Heart left ventricle (tissue), 16 donors: ENCODE measurements at regions not wholly inside any gene's neighbourhood (a gene's known extent, or its start where the extent isn't known, plus 50 kb on each side); places are given as distances from the start of the nearest gene placed in this dataset.

Source experiments
- ATAC-seq, 4 donors: fragments of 200-7000 bp; cut with Tn5 transposase; one replicate each; pipeline ENCODE4 v1.9.1; 2020 to 2022; ENCODE audit warnings: moderate library complexity in 4 of 4, mild to moderate bottlenecking in 3 of 4, moderate number of reproducible peaks in 1 of 4
- DNase-seq, 5 donors: peaks; one replicate each; pipeline ENCODE4 v3.0.0-alpha.2; 2020
- H3K27ac ChIP-seq, 12 donors: fragments of 200-600 bp; sonication (generic) in 4 of 12; one replicate each; pipeline versions ENCODE4 v1.5.0 to v1.8.0; 2016 to 2022; ENCODE audit warnings: mild to moderate bottlenecking in 2 of 12
- H3K27me3 ChIP-seq, 9 donors: fragments of 200-600 bp; sonication (generic) in 2 of 9; one replicate each; pipeline versions ENCODE4 v1.5.1 to v1.8.0; 2016 to 2022; ENCODE audit warnings: mild to moderate bottlenecking in 3 of 9
- H3K36me3 ChIP-seq, 9 donors: fragments of 200-600 bp; sonication (generic) in 2 of 9; one replicate each; pipeline versions ENCODE4 v1.5.0 to v1.8.0; 2018 to 2022; ENCODE audit warnings: mild to moderate bottlenecking in 2 of 9
- H3K4me1 ChIP-seq, 12 donors: fragments of 200-600 bp; sonication (generic) in 4 of 12; one replicate each; pipeline versions ENCODE4 v1.5.0 to v1.8.0; 2016 to 2022; ENCODE audit warnings: mild to moderate bottlenecking in 3 of 12
- H3K4me3 ChIP-seq, 12 donors: fragments of 200-600 bp; sonication (generic) in 4 of 12; one replicate each; pipeline versions ENCODE4 v1.5.0 to v1.8.0; 2017 to 2022; ENCODE audit warnings: mild to moderate bottlenecking in 9 of 12, moderate library complexity in 4 of 12
- H3K9me3 ChIP-seq, 12 donors: fragments of 200-600 bp; sonication (generic) in 4 of 12; one replicate each; pipeline versions ENCODE4 v1.5.0 to v1.8.0; 2016 to 2022; ENCODE audit warnings: mild to moderate bottlenecking in 1 of 12
- CTCF ChIP-seq, 12 donors: fragments of 200-600 bp; sonication (generic) in 4 of 12; IDR thresholded peaks; one replicate each; pipeline versions ENCODE4 v1.5.0 to v1.8.0; 2018 to 2022; ENCODE audit warnings: antibody characterized with exemption in 12 of 12, mild to moderate bottlenecking in 5 of 12
- POLR2A ChIP-seq, 2 donors: fragments of 450-650 bp; IDR thresholded peaks; one replicate each; pipeline ENCODE4 v1.6.1; 2017; ENCODE audit warnings: antibody characterized with exemption in 2 of 2, mild to moderate bottlenecking in 2 of 2, moderate library complexity in 2 of 2
- WGBS, 4 donors: extraction: QIAGEN DNeasy Blood & Tissue Kit in 2 of 4; methylation state at CpG; one replicate each; pipeline versions ENCODE4 v1.1.5 to v1.1.7; 2013 to 2018; 5-methylcytosine and 5-hydroxymethylcytosine counted together
- intact Hi-C, 10 donors: fragments of 100-400 bp; cut with DNase I; formaldehyde crosslinking; loops; one replicate each; pipeline versions ENCODE4 v1.11.1 to v1.14.2; 2022
- donor health status: ischemic (EF 13 %, LVEDD 7.1; RV severe dilation, severe dysfunction).
- donor health status: healthy with polysubstance abuse.
- donor health status: DM: no; HTN: yes; CAD: no.
- donor health status: DM: no; HTN: no; CAD: no.
- donor health status: ischemic (EF 25% LVEDD 6.9; RV normal size, moderate dysfunction).
- donor health status: ischemic (EF 25% LVEDD 5.7; RV mildly dilated, moderate dysfunction).
- donor health status: healthy.
- donor health status: DM: yes; HTN: yes; CAD: no.
- donor health status: ischemic (EF 35%, LVEDD 5.7; RV mildly dilated, moderate dysfunction).
- donor health status: nonischemic (EF 11% LVEDD 7.7; RV severe dilation, severe dysfunction).
- donor health status: DM: yes; HTN: yes; CAD: no.
- donor health status: PGD.
- donor health status: ischemic (EF 29% LVEDD 5.4; RV normal size, mild dysfunction).
- donor health status: nonischemic (EF 23%, LVEDD 6.1; RV moderate dilation, normal function).

GRCh38 chr6:830667-831327 lies 137.9 kb upstream of the EXOC2 start:
- ATAC-seq (no peak), DNase-seq (no peak)
- no peak overlapping the region for H3K4me3 ChIP-seq
- H3K9me3 ChIP-seq, result peaks cover 0 to 28% (median 6%) of the 10 kb centered on the region in 12 donors
- intact Hi-C loops, result no loop called here
- WGBS, 4 donors, result 87 to 90% (median 87%) methylated on average over 6 of the region's 6 CpGs
- TF ChIP-seq POLR2A (IDR thresholded peaks at IDR 0.05), result no peak
- TF ChIP-seq CTCF (IDR thresholded peaks at IDR 0.05), result no peak
- H3K4me1 ChIP-seq, result peaks cover 0 to 7% (median under 1%) of the 10 kb centered on the region in 12 donors
- H3K36me3 ChIP-seq, result no peaks in the 10 kb centered on the region
- no peak overlapping the region for H3K27ac ChIP-seq
- H3K27me3 ChIP-seq, result no peaks in the 10 kb centered on the region

GRCh38 chr6:829656-830055 lies 136.7 kb upstream of the EXOC2 start:
- intact Hi-C loops, result no loop called here
- peaks cover 0 to 34% (median 6%) of the 10 kb centered on the region in 12 donors for H3K9me3 ChIP-seq
- no peaks in the 10 kb centered on the region for H3K27me3 ChIP-seq
- 44 to 63% (median 52%) methylated on average over 4 of the region's 4 CpGs for WGBS, 4 donors
- TF ChIP-seq CTCF (IDR thresholded peaks at IDR 0.05) (no peak), POLR2A (IDR thresholded peaks at IDR 0.05) (no peak)
- H3K36me3 ChIP-seq, result no peaks in the 10 kb centered on the region
- ATAC-seq (no peak), DNase-seq (no peak)
- H3K27ac ChIP-seq, result no peak overlapping the region
- H3K4me1 ChIP-seq, result peaks cover 0 to under 1% (median 0%) of the 10 kb centered on the region in 12 donors
- no peak overlapping the region for H3K4me3 ChIP-seq

- Histone ChIP-seq H3K4me3 (no peak overlapping the region), H3K9me3 (peaks cover 0 to 28% (median 6%) of the 10 kb centered on the region in 12 donors), H3K36me3 (no peaks in the 10 kb centered on the region), H3K27ac (no peak overlapping the region), H3K4me1 (no peaks in the 10 kb centered on the region), H3K27me3 (peaks cover 0 to 6% (median 0%) of the 10 kb centered on the region in 9 donors)
- 84 to 100% (median 92%) methylated on average over 1 of the region's 1 CpG for WGBS, 4 donors
- no peak for TF ChIP-seq POLR2A (IDR thresholded peaks at IDR 0.05)
- TF ChIP-seq CTCF (IDR thresholded peaks at IDR 0.05), result no peak
- ATAC-seq, result no peak
- no peak for DNase-seq
- intact Hi-C loops, result no loop called here
Measured at GRCh38 chr6:827431-827830, 134.5 kb upstream of the EXOC2 start.

- 55 to 75% (median 67%) methylated on average over 3 to 5 of the region's 5 CpGs for WGBS, 4 donors
- intact Hi-C loops, result no loop called here
Measured at GRCh38 chr6:819122-819521, 126.2 kb upstream of the EXOC2 start.

More at GRCh38 chr6:819122-819521, 126.2 kb upstream of the EXOC2 start:
- no peak for TF ChIP-seq CTCF (IDR thresholded peaks at IDR 0.05)
- no peak for TF ChIP-seq POLR2A (IDR thresholded peaks at IDR 0.05)
- H3K36me3 ChIP-seq, result no peaks in the 10 kb centered on the region
- DNase-seq (no peak), ATAC-seq (no peak)
- H3K4me3 ChIP-seq, result no peak overlapping the region
- H3K27me3 ChIP-seq, result peaks cover 0 to 11% (median 0%) of the 10 kb centered on the region in 9 donors
- H3K9me3 ChIP-seq, result no peaks in the 10 kb centered on the region
- H3K4me1 ChIP-seq, result no peaks in the 10 kb centered on the region
- no peak overlapping the region for H3K27ac ChIP-seq
